GM18868 (cell line): ENCODE measurements at regions not wholly inside any gene's neighbourhood (a gene's known extent, or its start where the extent isn't known, plus 50 kb on each side); places are given as distances from the start of the nearest gene placed in this dataset.
"Not testable (repeated sequence)": the region's sequence is repeated elsewhere in the genome, so short reads cannot be mapped to it uniquely, and the experiment has no call there.

ENCODE experiments used
- ATAC-seq: cut with Tn5 transposase; IDR thresholded peaks from one replicate; pipeline ENCODE4 v1.9.1; 2021; ENCODE audit warnings: mild to moderate bottlenecking, moderate library complexity; ENCODE audit not compliant: unreplicated experiment

- no peak for ATAC-seq
Observed at GRCh38 chr2:58634653-58635370, 393.7 kb upstream of the FANCL start.

GRCh38 chr2:58633613-58634365 is 392.7 kb upstream of the FANCL start:
- no peak for ATAC-seq

DNA sequence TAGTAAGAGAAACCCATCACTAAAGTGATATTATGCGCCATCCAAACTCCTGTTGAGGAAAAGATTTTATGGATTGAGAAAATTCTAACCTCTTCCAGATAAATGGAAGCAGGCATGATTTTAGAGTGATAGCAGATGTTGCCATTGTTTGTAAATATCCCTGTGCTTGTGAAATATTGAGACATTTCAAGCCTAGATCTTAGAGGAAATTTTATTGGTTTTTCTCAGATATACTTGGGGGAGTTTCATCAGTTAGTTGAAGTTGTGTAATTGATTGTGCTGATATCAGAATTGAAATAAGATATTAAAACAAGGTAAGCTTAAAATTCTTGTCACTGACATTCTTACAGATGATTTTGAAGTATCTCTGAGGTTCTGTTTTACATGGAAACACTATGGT is 390.9 kb upstream of the FANCL start:
- no peak for ATAC-seq

DNA sequence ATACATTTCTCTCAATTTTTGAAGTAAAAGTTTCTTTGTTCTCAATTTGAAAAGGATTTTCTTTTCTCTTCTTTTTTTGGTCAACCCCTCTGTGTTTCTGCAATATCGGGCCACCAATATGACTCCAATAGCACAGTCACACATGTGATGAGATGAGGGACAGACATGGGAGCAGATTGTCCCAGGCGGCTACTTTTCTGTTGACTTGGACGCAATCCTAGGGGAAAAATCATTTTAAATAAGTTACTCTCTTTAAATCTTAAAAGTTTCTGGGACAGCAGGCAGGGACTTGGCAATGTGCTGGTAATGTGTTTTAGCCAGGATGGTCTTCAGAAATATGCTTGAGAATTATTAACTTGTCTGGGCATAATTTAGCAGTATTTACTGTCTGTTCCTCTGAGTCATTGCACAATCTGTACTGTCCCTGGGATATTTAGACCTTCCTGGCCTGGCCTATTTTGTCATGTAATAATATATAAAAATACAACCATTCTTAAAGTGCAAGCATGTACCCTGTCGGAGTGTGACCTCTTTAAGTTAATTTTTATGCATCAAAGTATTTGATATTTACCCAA is 388.5 kb upstream of the FANCL start:
- no peak for ATAC-seq

DNA sequence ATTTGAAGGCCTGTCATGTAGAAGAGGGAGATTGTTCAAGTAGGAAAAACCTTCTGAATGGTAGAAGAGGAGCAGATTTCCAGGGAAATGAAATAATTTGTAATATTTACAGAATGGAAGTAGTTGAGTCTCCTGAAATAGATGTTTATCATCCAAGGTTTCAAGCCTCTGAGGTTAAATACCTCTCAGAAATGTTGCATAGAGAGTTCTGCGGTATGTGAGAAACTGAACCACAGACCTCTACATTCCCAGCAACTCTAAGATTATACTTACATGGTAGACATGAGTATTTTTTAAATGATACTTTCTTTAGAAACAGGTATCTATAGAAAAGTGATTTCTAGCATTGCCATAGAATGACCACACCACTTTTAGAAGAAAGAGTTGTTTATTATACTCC is 379.8 kb upstream of the FANCL start:
- no peak for ATAC-seq

DNA sequence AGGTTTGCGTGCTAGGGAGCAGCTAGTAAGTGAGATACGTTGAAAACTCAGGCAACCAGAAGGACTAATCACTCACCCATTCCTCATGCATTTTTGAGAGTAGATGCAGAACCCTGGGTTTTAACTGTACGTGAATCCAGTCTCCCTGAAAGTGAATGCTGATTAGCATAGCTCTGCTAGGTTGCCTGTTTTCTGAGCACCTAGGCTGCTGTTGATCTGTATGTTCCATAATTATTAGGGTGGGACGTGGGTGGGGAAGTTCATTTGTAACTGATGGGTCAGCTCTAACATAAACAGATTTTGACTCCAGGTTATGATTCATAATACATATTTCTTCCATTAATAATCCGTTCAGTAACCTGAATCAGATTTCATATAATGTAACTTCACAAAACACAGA is 379.0 kb upstream of the FANCL start:
- ATAC-seq: no peak

GRCh38 chr2:58616961-58617360 is 375.8 kb upstream of the FANCL start:
- no peak for ATAC-seq

- ATAC-seq: peak; percentile 40
Observed at GRCh38 chr2:58614219-58614618, 373.1 kb upstream of the FANCL start.

- no peak for ATAC-seq
Observed at GRCh38 chr2:58612973-58613372, 371.8 kb upstream of the FANCL start.

- ATAC-seq: no peak
Observed at GRCh38 chr2:58609326-58609725, 368.2 kb upstream of the FANCL start.

- no peak for ATAC-seq
Observed at GRCh38 chr2:58608146-58608545, 367.0 kb upstream of the FANCL start.

- ATAC-seq: no peak
Observed at GRCh38 chr2:58607448-58607847, 366.3 kb upstream of the FANCL start.

- no peak for ATAC-seq
Observed at GRCh38 chr2:58606799-58607198, 365.7 kb upstream of the FANCL start.

GRCh38 chr2:58604096-58604495 is 363.0 kb upstream of the FANCL start:
- no peak for ATAC-seq

DNA sequence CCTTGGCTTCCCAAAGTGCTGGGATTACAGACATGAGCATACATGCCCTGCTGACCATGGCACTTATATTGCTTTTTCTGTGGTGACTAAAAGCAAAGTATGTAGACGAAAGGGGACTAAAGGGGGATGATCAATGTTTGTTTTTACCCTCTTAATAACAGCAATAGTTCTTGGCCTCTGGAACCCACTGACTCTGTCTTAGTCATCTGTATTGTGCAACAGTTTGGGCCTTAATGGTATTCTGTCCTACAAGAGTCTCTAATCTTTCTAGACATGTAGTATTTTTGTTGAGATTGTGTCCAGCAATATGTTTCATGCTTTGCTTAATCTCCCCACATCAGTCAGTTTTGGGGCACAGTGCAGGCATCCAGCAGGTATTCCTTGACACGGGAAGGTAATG is 359.9 kb upstream of the FANCL start:
- ATAC-seq: no peak

- ATAC-seq: no peak
Observed at GRCh38 chr2:58598171-58598570, 357.0 kb upstream of the FANCL start.

- ATAC-seq: no peak
Observed at GRCh38 chr2:58595714-58596113, 354.6 kb upstream of the FANCL start.

DNA sequence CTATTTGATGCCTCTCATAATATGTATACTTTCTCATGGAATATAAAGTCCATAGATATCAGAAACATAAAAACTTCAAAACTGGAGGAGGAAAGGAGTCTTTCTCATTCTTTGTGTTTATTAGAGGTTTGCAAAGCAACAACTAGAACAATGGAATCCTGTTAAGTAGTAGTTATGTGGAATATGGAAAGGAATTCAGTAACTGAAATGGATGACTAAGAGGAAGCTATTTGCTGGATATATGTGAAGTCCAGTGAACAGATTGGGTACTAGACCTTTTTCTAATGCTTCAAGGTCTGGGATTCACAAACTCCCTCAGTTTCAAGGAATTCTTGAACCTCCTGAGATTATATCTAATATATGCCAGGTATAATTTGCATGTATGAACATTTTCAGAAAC is 353.6 kb upstream of the FANCL start:
- ATAC-seq: no peak

DNA sequence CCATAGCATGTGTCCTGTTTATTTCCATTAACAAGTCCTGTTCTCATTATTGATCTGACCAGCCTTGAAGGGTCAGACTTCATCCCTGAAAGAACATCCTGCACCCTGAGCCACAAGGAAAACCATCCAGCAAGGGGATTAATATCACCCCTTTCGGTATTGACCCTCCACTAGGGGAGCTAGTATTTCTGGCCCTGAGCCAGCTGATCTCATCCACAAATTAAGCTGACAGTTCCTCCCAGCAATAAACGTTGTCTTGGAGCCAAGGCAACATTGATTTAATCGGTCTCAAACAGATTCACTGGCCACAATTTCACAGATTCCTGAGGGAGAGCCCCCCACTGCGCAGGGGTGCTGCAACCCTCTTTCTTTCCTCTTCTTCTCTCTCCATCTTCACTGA is 353.1 kb upstream of the FANCL start:
- no peak for ATAC-seq

DNA sequence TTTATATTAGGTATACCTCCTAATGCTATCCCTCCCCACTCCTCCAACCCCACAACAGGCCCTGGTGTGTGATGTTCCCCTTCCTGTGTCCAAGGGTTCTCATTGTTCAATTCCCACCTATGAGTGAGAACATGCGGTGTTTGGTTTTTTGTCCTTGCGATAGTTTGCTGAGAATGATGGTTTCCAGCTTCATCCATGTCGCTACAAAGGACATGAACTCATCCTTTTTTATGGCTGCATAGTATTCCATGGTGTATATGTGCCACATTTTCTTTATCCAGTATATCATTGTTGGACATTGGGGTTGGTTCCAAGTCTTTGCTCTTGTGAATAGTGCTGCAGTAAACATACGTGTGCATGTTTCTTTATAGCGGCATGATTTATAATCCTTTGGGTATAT is 345.1 kb upstream of the FANCL start:
- ATAC-seq: not testable (repeated sequence)

GRCh38 chr2:58585233-58585632 is 344.1 kb upstream of the FANCL start:
- no peak for ATAC-seq

GRCh38 chr2:58584606-58585118 is 343.5 kb upstream of the FANCL start:
- no peak for ATAC-seq
